ENCODE measurements at regions not wholly inside any gene's neighbourhood (a gene's known extent, or its start where the extent isn't known, plus 50 kb on each side); places are given as distances from the start of the nearest gene placed in this dataset.

- DNase-seq = no peak
- H3K27ac ChIP-seq = no peak overlapping the region
- no peaks in the 10 kb centered on the region for H3K9me3 ChIP-seq (ENCODE audit: severe bottlenecking)
- no peaks in the 10 kb centered on the region for H3K36me3 ChIP-seq
- H3K4me3 ChIP-seq (ENCODE audit: low read depth, low read length) = no peak overlapping the region
- H3K27me3 ChIP-seq (ENCODE audit: insufficient read depth, low read depth, severe bottlenecking) = no peaks in the 10 kb centered on the region
- no peak for TF ChIP-seq CTCF (IDR thresholded peaks at IDR 0.05; ENCODE audit: low read depth, low read length)
These were observed 99.4 kb upstream of the JUN start for GRCh38 chr1:58883037-58883887.

- H3K4me3 ChIP-seq (ENCODE audit: low read depth, low read length) = no peak overlapping the region
- no peaks in the 10 kb centered on the region for H3K27me3 ChIP-seq (ENCODE audit: insufficient read depth, low read depth, severe bottlenecking)
- TF ChIP-seq CTCF (IDR thresholded peaks at IDR 0.05; ENCODE audit: low read depth, low read length) = no peak
- no peaks in the 10 kb centered on the region for H3K9me3 ChIP-seq (ENCODE audit: severe bottlenecking)
- no peak for DNase-seq
- no peaks in the 10 kb centered on the region for H3K36me3 ChIP-seq
- H3K27ac ChIP-seq = no peak overlapping the region
These were observed 100.1 kb upstream of the JUN start for GRCh38 chr1:58883888-58884482.

- no peak overlapping the region for H3K4me3 ChIP-seq (ENCODE audit: low read depth, low read length)
- H3K36me3 ChIP-seq = no peaks in the 10 kb centered on the region
- H3K27ac ChIP-seq = no peak overlapping the region
- H3K27me3 ChIP-seq (ENCODE audit: insufficient read depth, low read depth, severe bottlenecking) = no peaks in the 10 kb centered on the region
- no peak for DNase-seq
- H3K9me3 ChIP-seq (ENCODE audit: severe bottlenecking) = no peaks in the 10 kb centered on the region
- TF ChIP-seq CTCF (IDR thresholded peaks at IDR 0.05; ENCODE audit: low read depth, low read length) = no peak
These were observed 101.1 kb upstream of the JUN start for GRCh38 chr1:58884706-58885661.

- Histone ChIP-seq H3K36me3 (no peaks in the 10 kb centered on the region), H3K4me3 (ENCODE audit: low read depth, low read length) (no peak overlapping the region), H3K27me3 (ENCODE audit: insufficient read depth, low read depth, severe bottlenecking) (no peaks in the 10 kb centered on the region), H3K9me3 (ENCODE audit: severe bottlenecking) (no peaks in the 10 kb centered on the region), H3K27ac (no peak overlapping the region)
- DNase-seq = no peak
- no peak for TF ChIP-seq CTCF (IDR thresholded peaks at IDR 0.05; ENCODE audit: low read depth, low read length)
These were observed 102.2 kb upstream of the JUN start for GRCh38 chr1:58885998-58886397.

GRCh38 chr1:58886611-58887010, 102.8 kb upstream of the JUN start:
- no peaks in the 10 kb centered on the region for H3K9me3 ChIP-seq (ENCODE audit: severe bottlenecking)
- no peak overlapping the region for H3K27ac ChIP-seq
- no peaks in the 10 kb centered on the region for H3K27me3 ChIP-seq (ENCODE audit: insufficient read depth, low read depth, severe bottlenecking)
- no peak for DNase-seq
- no peak overlapping the region for H3K4me3 ChIP-seq (ENCODE audit: low read depth, low read length)
- TF ChIP-seq CTCF (IDR thresholded peaks at IDR 0.05; ENCODE audit: low read depth, low read length) = no peak
- no peaks in the 10 kb centered on the region for H3K36me3 ChIP-seq
